ENCODE measurements at regions not wholly inside any gene's neighbourhood (a gene's known extent, or its start where the extent isn't known, plus 50 kb on each side); places are given as distances from the start of the nearest gene placed in this dataset.

GRCh38 chr6:145517492-145517891 is 217.8 kb downstream of the EPM2A start:
- Mint-ChIP-seq H3K36me3 (ENCODE audit: low read depth) (no peaks in the 10 kb centered on the region), H3K4me1 (no peaks in the 10 kb centered on the region), H3K27ac (no peak overlapping the region), H3K9me3 (no peaks in the 10 kb centered on the region), H3K27me3 (ENCODE audit: insufficient read depth, low read depth, poor library complexity) (no peaks in the 10 kb centered on the region), H3K4me3 (no peak overlapping the region)
- H4K20me1 ChIP-seq (replicated peaks; ENCODE audit: insufficient read depth), result no peaks in the 10 kb centered on the region
- H2AFZ ChIP-seq, result no peak overlapping the region
- no peaks in the 10 kb centered on the region for H3K36me3 ChIP-seq (ENCODE audit: insufficient read depth)
- H3K4me3 ChIP-seq, result no peak overlapping the region
- no peak overlapping the region for H3K27ac ChIP-seq (ENCODE audit: low read depth)
- TF ChIP-seq CREB1 (CRISPR knock-in tag; IDR thresholded peaks at IDR 0.05; ENCODE audit: low read depth), result no peak
- no peak for TF ChIP-seq EZH2 (IDR thresholded peaks at IDR 0.05; ENCODE audit: low read depth, unreplicated experiment)
- DNase-seq (ENCODE audit: low spot score), result no peak
- H3F3A ChIP-seq (replicated peaks; ENCODE audit: low read depth), result no peaks in the 10 kb centered on the region
- 0 out of 2 replicates have a peak, but pooled peaks cover 3% of the 10 kb centered on the region for H3K27me3 ChIP-seq (ENCODE audit: insufficient read depth)
- no peak for ATAC-seq
- H3K4me2 ChIP-seq, result no peak overlapping the region
- H3K9me2 ChIP-seq (ENCODE audit: insufficient read depth), result no peaks in the 10 kb centered on the region
- H3K79me2 ChIP-seq (replicated peaks; ENCODE audit: insufficient read depth), result no peaks in the 10 kb centered on the region
- no peaks in the 10 kb centered on the region for H3K4me1 ChIP-seq (ENCODE audit: insufficient read depth)

DNA sequence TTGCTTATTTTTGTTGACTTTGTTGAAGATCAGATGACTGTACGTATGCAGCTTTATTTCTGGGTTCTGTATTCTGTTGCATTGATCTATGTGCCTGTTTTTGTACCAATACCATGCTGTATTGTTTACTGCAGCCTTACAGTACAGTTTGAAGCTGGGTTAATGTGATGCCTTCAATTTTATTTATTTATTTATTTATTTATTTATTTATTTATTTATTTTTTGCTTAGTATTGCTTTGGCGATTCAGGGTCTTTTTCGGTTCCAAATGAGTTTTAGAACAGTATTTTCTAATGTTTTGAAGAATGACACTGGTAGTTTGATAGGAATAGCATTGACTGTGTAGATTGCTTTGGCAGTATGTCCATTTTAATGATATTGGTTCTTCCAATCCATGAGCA is 210.3 kb downstream of the EPM2A start:
- Histone ChIP-seq H3F3A (replicated peaks; ENCODE audit: low read depth) (no peaks in the 10 kb centered on the region), H3K4me3 (no peak overlapping the region), H3K36me3 (ENCODE audit: insufficient read depth) (no peaks in the 10 kb centered on the region), H3K79me2 (replicated peaks; ENCODE audit: insufficient read depth) (no peaks in the 10 kb centered on the region), H2AFZ (no peak overlapping the region), H3K4me1 (ENCODE audit: insufficient read depth) (peaks cover 6% of the 10 kb centered on the region), H3K9me2 (ENCODE audit: insufficient read depth) (no peaks in the 10 kb centered on the region; the same call in 1 of the 2 replicates), H3K27me3 (ENCODE audit: insufficient read depth) (peaks cover 64% of the 10 kb centered on the region), H4K20me1 (replicated peaks; ENCODE audit: insufficient read depth) (no peaks in the 10 kb centered on the region), H3K27ac (ENCODE audit: low read depth) (no peak overlapping the region), H3K4me2 (no peak overlapping the region)
- Mint-ChIP-seq H3K27ac (no peak overlapping the region), H3K4me3 (no peak overlapping the region), H3K27me3 (ENCODE audit: insufficient read depth, low read depth, poor library complexity) (peaks cover 35% of the 10 kb centered on the region), H3K9me3 (no peaks in the 10 kb centered on the region), H3K36me3 (ENCODE audit: low read depth) (no peaks in the 10 kb centered on the region), H3K4me1 (peaks cover 9% of the 10 kb centered on the region; the same call in 2 of the 3 replicates)
- DNase-seq (ENCODE audit: low spot score) (no peak), ATAC-seq (no peak)
- TF ChIP-seq POLR2AphosphoS5 (IDR thresholded peaks at IDR 0.05; ENCODE audit: low read depth) (no peak), NANOG (IDR thresholded peaks at IDR 0.05; ENCODE audit: borderline replicate concordance) (no peak), CTCF (conservative IDR thresholded peaks at IDR 0.05; ENCODE audit: low read depth in 2 of 2) (no peak), ZNF114 (CRISPR knock-in tag; IDR thresholded peaks at IDR 0.05) (no peak), EZH2 (IDR thresholded peaks at IDR 0.05; ENCODE audit: low read depth, unreplicated experiment) (no peak), EZH2phosphoT487 (IDR thresholded peaks at IDR 0.05; ENCODE audit: unreplicated experiment) (no peak), STAT1 (IDR thresholded peaks at IDR 0.05; ENCODE audit: unreplicated experiment) (no peak)

DNA sequence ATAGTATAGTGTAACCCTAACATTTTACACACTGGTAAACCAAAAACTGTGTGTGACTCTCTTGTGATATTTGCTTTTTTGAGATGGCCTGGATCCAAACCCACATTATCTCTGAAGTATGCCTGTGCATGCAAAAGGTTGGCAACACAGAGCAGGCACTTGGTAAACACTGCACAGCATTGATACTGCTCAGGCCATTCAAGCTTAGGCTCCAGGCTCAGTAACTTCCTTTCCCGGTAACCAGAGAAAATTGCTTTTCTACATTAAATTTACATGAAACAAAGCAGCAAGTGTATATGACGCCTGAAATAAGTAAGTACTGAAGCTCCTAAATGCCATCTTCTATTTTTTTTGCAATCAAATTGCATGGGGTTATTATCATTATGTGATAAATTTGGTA is 205.7 kb downstream of the EPM2A start:
- Histone ChIP-seq H3K4me2 (no peak overlapping the region), H4K20me1 (replicated peaks; ENCODE audit: insufficient read depth) (peaks cover 13% of the 10 kb centered on the region), H3K79me2 (replicated peaks; ENCODE audit: insufficient read depth) (no peaks in the 10 kb centered on the region), H3K27me3 (ENCODE audit: insufficient read depth) (peaks cover 94% of the 10 kb centered on the region), H3K4me3 (no peak overlapping the region), H2AFZ (no peak overlapping the region), H3K4me1 (ENCODE audit: insufficient read depth) (peaks cover 36% of the 10 kb centered on the region), H3K27ac (ENCODE audit: low read depth) (no peak overlapping the region), H3K9me2 (ENCODE audit: insufficient read depth) (no peaks in the 10 kb centered on the region; the same call in 1 of the 2 replicates), H3K36me3 (ENCODE audit: insufficient read depth) (no peaks in the 10 kb centered on the region), H3F3A (replicated peaks; ENCODE audit: low read depth) (no peaks in the 10 kb centered on the region)
- H3K27ac Mint-ChIP-seq, result no peak overlapping the region
- ATAC-seq, result no peak
- peaks cover 15% of the 10 kb centered on the region; the same call in 2 of the 3 replicates for H3K4me1 Mint-ChIP-seq
- no peak for DNase-seq (ENCODE audit: low spot score)
- no peak overlapping the region for H3K4me3 Mint-ChIP-seq
- no peaks in the 10 kb centered on the region for H3K9me3 Mint-ChIP-seq
- no peaks in the 10 kb centered on the region for H3K36me3 Mint-ChIP-seq (ENCODE audit: low read depth)
- peaks cover 43% of the 10 kb centered on the region for H3K27me3 Mint-ChIP-seq (ENCODE audit: insufficient read depth, low read depth, poor library complexity)
- no peak for TF ChIP-seq ZNF114 (CRISPR knock-in tag; IDR thresholded peaks at IDR 0.05)
- TF ChIP-seq, protein P1, sequence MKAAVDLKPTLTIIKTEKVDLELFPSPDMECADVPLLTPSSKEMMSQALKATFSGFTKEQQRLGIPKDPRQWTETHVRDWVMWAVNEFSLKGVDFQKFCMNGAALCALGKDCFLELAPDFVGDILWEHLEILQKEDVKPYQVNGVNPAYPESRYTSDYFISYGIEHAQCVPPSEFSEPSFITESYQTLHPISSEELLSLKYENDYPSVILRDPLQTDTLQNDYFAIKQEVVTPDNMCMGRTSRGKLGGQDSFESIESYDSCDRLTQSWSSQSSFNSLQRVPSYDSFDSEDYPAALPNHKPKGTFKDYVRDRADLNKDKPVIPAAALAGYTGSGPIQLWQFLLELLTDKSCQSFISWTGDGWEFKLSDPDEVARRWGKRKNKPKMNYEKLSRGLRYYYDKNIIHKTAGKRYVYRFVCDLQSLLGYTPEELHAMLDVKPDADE (IDR thresholded peaks at IDR 0.05), result no peak
- TF ChIP-seq NANOG (IDR thresholded peaks at IDR 0.05; ENCODE audit: borderline replicate concordance), result no peak

Measured in GM23338 (cell line).